ENCODE measurements at regions not wholly inside any gene's neighbourhood (a gene's known extent, or its start where the extent isn't known, plus 50 kb on each side); places are given as distances from the start of the nearest gene placed in this dataset.

DNA sequence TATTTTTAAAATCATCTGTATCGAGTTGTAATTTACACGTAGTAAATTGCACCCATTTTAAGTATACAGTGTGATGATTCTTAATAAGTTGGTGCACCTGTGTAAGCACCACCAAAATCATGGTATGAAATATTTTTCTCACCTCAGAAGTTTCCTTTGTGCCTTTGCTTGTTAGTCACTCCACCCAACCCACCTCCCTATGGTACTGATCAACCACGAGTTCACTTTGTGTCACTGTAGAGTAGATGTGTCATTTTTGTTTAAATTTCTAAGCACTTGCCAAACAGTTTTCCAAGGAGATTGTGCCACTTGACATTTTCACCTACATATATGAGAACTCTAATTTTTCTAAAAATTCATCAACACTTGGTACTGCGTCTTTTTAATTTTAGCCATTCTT is 806.5 kb downstream of the TLR4 start:
- no peak overlapping the region for H3K4me2 ChIP-seq
- DNase-seq (ENCODE audit: low read depth in 1 of 2, low spot score in 1 of 2) (no peak), ATAC-seq (no peak), FAIRE-seq (no peak)
- no peaks in the 10 kb centered on the region for H3K4me1 ChIP-seq
- H3K4me3 ChIP-seq = no peak overlapping the region
- ChIA-PET POLR2A (no interaction called here), CTCF (no interaction called here)
- 45% methylated on average over 4 of the region's 4 CpGs for WGBS (ENCODE audit: missing lambda C conversion rate)
- no peaks in the 10 kb centered on the region for H3K9me3 ChIP-seq
- H3K27ac ChIP-seq = no peak overlapping the region
- TF ChIP-seq, protein P1, sequence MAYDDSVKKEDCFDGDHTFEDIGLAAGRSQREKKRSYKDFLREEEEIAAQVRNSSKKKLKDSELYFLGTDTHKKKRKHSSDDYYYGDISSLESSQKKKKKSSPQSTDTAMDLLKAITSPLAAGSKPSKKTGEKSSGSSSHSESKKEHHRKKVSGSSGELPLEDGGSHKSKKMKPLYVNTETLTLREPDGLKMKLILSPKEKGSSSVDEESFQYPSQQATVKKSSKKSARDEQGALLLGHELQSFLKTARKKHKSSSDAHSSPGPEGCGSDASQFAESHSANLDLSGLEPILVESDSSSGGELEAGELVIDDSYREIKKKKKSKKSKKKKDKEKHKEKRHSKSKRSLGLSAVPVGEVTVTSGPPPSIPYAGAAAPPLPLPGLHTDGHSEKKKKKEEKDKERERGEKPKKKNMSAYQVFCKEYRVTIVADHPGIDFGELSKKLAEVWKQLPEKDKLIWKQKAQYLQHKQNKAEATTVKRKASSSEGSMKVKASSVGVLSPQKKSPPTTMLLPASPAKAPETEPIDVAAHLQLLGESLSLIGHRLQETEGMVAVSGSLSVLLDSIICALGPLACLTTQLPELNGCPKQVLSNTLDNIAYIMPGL (CRISPR knock-in tag; IDR thresholded peaks at IDR 0.05; ENCODE audit: borderline replicate concordance) = no peak
- TF ChIP-seq KDM5A (IDR thresholded peaks at IDR 0.05) = no peak
- no peak for TF ChIP-seq NFE2L2 (conservative IDR thresholded peaks at IDR 0.05; ENCODE audit: low read length)
- TF ChIP-seq KDM1A (IDR thresholded peaks at IDR 0.05; ENCODE audit: low read depth) = no peak
- TF ChIP-seq NPAS2 (CRISPR knock-in tag; IDR thresholded peaks at IDR 0.05; ENCODE audit: borderline replicate concordance) = no peak
- TF ChIP-seq MYC (IDR thresholded peaks at IDR 0.05; ENCODE audit: borderline replicate concordance, low read length) = no peak
- TF ChIP-seq, protein P2, sequence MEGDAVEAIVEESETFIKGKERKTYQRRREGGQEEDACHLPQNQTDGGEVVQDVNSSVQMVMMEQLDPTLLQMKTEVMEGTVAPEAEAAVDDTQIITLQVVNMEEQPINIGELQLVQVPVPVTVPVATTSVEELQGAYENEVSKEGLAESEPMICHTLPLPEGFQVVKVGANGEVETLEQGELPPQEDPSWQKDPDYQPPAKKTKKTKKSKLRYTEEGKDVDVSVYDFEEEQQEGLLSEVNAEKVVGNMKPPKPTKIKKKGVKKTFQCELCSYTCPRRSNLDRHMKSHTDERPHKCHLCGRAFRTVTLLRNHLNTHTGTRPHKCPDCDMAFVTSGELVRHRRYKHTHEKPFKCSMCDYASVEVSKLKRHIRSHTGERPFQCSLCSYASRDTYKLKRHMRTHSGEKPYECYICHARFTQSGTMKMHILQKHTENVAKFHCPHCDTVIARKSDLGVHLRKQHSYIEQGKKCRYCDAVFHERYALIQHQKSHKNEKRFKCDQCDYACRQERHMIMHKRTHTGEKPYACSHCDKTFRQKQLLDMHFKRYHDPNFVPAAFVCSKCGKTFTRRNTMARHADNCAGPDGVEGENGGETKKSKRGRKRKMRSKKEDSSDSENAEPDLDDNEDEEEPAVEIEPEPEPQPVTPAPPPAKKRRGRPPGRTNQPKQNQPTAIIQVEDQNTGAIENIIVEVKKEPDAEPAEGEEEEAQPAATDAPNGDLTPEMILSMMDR (IDR thresholded peaks at IDR 0.05) = no peak
- no peak for TF ChIP-seq POLR2A (IDR thresholded peaks at IDR 0.05; ENCODE audit: low read length)
- no peak for TF ChIP-seq CHD2 (IDR thresholded peaks at IDR 0.05; ENCODE audit: low read length, partially characterized antibody)
- no peak for TF ChIP-seq JUN (IDR thresholded peaks at IDR 0.05)
- TF ChIP-seq NR3C1 (IDR thresholded peaks at IDR 0.05) = no peak
- TF ChIP-seq, protein P3, sequence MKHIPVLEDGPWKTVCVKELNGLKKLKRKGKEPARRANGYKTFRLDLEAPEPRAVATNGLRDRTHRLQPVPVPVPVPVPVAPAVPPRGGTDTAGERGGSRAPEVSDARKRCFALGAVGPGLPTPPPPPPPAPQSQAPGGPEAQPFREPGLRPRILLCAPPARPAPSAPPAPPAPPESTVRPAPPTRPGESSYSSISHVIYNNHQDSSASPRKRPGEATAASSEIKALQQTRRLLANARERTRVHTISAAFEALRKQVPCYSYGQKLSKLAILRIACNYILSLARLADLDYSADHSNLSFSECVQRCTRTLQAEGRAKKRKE (CRISPR knock-in tag; IDR thresholded peaks at IDR 0.05; ENCODE audit: low read depth) = no peak
- no peak for TF ChIP-seq ESRRA (IDR thresholded peaks at IDR 0.05; ENCODE audit: borderline replicate concordance, low read length)
- TF ChIP-seq, protein P4, sequence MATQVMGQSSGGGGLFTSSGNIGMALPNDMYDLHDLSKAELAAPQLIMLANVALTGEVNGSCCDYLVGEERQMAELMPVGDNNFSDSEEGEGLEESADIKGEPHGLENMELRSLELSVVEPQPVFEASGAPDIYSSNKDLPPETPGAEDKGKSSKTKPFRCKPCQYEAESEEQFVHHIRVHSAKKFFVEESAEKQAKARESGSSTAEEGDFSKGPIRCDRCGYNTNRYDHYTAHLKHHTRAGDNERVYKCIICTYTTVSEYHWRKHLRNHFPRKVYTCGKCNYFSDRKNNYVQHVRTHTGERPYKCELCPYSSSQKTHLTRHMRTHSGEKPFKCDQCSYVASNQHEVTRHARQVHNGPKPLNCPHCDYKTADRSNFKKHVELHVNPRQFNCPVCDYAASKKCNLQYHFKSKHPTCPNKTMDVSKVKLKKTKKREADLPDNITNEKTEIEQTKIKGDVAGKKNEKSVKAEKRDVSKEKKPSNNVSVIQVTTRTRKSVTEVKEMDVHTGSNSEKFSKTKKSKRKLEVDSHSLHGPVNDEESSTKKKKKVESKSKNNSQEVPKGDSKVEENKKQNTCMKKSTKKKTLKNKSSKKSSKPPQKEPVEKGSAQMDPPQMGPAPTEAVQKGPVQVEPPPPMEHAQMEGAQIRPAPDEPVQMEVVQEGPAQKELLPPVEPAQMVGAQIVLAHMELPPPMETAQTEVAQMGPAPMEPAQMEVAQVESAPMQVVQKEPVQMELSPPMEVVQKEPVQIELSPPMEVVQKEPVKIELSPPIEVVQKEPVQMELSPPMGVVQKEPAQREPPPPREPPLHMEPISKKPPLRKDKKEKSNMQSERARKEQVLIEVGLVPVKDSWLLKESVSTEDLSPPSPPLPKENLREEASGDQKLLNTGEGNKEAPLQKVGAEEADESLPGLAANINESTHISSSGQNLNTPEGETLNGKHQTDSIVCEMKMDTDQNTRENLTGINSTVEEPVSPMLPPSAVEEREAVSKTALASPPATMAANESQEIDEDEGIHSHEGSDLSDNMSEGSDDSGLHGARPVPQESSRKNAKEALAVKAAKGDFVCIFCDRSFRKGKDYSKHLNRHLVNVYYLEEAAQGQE (IDR thresholded peaks at IDR 0.05) = no peak

DNA sequence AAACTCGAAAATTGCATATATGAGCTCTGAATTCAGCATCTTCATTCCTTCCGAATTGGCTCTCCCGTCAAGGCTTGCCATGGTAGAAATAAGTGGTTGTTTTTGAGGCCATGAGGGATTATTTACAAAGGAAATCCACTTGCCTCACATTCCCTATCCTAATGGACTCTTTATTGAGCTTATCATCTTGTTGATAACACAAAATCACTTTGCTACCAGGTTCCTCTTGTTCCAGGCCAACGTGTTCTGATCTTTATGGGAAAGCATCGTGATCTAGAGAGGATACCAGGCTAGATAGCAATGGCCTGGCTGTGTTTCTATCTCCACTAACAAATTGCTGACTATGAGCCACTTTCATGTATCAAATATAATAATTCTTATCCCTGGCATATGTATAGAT is 811.7 kb downstream of the TLR4 start:
- ChIA-PET POLR2A (no interaction called here), CTCF (interaction anchor here (1.3 kb wide), 1 partner anchor 41 kb away, joined by 3 read pairs; no protein-coding TSS in a partner anchor)
- Histone ChIP-seq H3K9me3 (no peaks in the 10 kb centered on the region), H3K4me3 (no peak overlapping the region), H3K4me2 (no peak overlapping the region), H3K4me1 (no peaks in the 10 kb centered on the region), H3K27ac (no peak overlapping the region)
- no peak for FAIRE-seq
- 36% methylated on average over 5 of the region's 5 CpGs for whole genome bisulfite sequencing (ENCODE audit: missing lambda C conversion rate)
- no peak for DNase-seq (ENCODE audit: low read depth in 1 of 2, low spot score in 1 of 2)
- TF ChIP-seq BHLHE40 (IDR thresholded peaks at IDR 0.05; ENCODE audit: low read depth, low read length) (no peak), RNF2 (IDR thresholded peaks at IDR 0.05; ENCODE audit: borderline replicate concordance, low read depth) (no peak)
- TF ChIP-seq, protein P3 (CRISPR knock-in tag; IDR thresholded peaks at IDR 0.05; ENCODE audit: low read depth) = no peak
- no peak for ATAC-seq

Measured in A549 (cell line).